HEK293T (cell line): ENCODE measurements at regions not wholly inside any gene's neighbourhood (a gene's known extent, or its start where the extent isn't known, plus 50 kb on each side); places are given as distances from the start of the nearest gene placed in this dataset.

ENCODE experiments used
- ARNT ChIP-seq: fragments of 450-650 bp; IDR thresholded peaks from 2 replicates; pipeline ENCODE4 v1.6.1; 2017; ENCODE audit warnings: mild to moderate bottlenecking
- BHLHE40 ChIP-seq: fragments of 450-650 bp; IDR thresholded peaks from 2 replicates; pipeline ENCODE4 v1.6.1; 2016; ENCODE audit warnings: mild to moderate bottlenecking, moderate library complexity, borderline replicate concordance
- CTBP1 ChIP-seq: fragments of 450-650 bp; IDR thresholded peaks from 2 replicates; pipeline ENCODE4 v1.6.1; 2016; ENCODE audit warnings: borderline replicate concordance
- ELF4 ChIP-seq: fragments of 450-650 bp; IDR thresholded peaks from 2 replicates; pipeline ENCODE4 v1.6.1; 2017; ENCODE audit warnings: antibody characterized with exemption
- FOXK2 ChIP-seq: fragments of 450-650 bp; IDR thresholded peaks from 2 replicates; pipeline ENCODE4 v1.6.1; 2016; ENCODE audit warnings: mild to moderate bottlenecking
- FOXM1 ChIP-seq: fragments of 450-650 bp; IDR thresholded peaks from 2 replicates; pipeline ENCODE4 v1.6.1; 2017; ENCODE audit warnings: mild to moderate bottlenecking, borderline replicate concordance
- HDGF ChIP-seq: fragments of 450-650 bp; IDR thresholded peaks from 2 replicates; pipeline ENCODE4 v1.6.1; 2017; ENCODE audit warnings: antibody characterized with exemption, borderline replicate concordance
- L3MBTL2 ChIP-seq: fragments of 450-650 bp; conservative IDR thresholded peaks from 2 replicates; pipeline ENCODE4 v1.6.1; 2016; ENCODE audit warnings: mild to moderate bottlenecking
- NFRKB ChIP-seq: fragments of 450-650 bp; IDR thresholded peaks from 2 replicates; pipeline ENCODE4 v1.6.1; 2016; ENCODE audit warnings: mild to moderate bottlenecking, moderate library complexity
- PKNOX1 ChIP-seq: fragments of 450-650 bp; IDR thresholded peaks from 2 replicates; pipeline ENCODE4 v1.6.1; 2016
- SP1 ChIP-seq: fragments of 450-650 bp; IDR thresholded peaks from 2 replicates; pipeline ENCODE4 v1.6.1; 2017
- SUZ12 ChIP-seq: fragments of 450-650 bp; IDR thresholded peaks from 2 replicates; pipeline ENCODE4 v1.6.1; 2016; ENCODE audit warnings: mild to moderate bottlenecking
- TARDBP ChIP-seq: fragments of 450-650 bp; IDR thresholded peaks from 2 replicates; pipeline ENCODE4 v1.6.1; 2016
- ZNF384 ChIP-seq: fragments of 450-650 bp; IDR thresholded peaks from 2 replicates; pipeline ENCODE4 v1.6.1; 2016

GRCh38 chr6:120816794-120817193, 517.5 kb downstream of the TBC1D32 start:
- TF ChIP-seq SP1 (no peak), FOXM1 (no peak), SUZ12 (no peak), PKNOX1 (no peak), FOXK2 (no peak), HDGF (no peak), ELF4 (no peak), BHLHE40 (no peak), ZNF384 (no peak), NFRKB (no peak), TARDBP (no peak), CTBP1 (no peak), L3MBTL2 (no peak), ARNT (no peak)
